ENCODE measurements at regions not wholly inside any gene's neighbourhood (a gene's known extent, or its start where the extent isn't known, plus 50 kb on each side); places are given as distances from the start of the nearest gene placed in this dataset.

DNA sequence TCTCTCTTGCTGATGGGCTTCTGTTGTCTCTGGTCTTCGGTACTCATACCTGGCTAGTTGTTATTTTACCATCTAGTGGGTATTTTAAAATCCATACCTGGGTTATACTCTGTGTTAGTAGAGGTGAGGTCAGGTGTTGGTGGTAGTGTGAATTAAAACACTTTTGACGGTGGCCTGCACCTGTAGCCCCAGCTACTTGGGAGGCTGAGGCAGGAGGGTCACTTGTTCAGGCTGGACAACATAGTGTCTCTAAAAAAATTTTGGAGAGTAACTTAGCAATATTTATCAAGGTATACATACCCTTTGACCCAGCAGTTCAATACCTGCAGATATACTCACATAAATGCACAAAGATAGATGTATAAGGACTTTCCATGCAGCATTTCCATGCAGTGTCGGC is 55.4 kb downstream of the GSX1 start:
- TF ChIP-seq, protein P1, sequence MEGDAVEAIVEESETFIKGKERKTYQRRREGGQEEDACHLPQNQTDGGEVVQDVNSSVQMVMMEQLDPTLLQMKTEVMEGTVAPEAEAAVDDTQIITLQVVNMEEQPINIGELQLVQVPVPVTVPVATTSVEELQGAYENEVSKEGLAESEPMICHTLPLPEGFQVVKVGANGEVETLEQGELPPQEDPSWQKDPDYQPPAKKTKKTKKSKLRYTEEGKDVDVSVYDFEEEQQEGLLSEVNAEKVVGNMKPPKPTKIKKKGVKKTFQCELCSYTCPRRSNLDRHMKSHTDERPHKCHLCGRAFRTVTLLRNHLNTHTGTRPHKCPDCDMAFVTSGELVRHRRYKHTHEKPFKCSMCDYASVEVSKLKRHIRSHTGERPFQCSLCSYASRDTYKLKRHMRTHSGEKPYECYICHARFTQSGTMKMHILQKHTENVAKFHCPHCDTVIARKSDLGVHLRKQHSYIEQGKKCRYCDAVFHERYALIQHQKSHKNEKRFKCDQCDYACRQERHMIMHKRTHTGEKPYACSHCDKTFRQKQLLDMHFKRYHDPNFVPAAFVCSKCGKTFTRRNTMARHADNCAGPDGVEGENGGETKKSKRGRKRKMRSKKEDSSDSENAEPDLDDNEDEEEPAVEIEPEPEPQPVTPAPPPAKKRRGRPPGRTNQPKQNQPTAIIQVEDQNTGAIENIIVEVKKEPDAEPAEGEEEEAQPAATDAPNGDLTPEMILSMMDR (IDR thresholded peaks at IDR 0.05; ENCODE audit: low read depth, low read length): no peak
- TF ChIP-seq, protein P2, sequence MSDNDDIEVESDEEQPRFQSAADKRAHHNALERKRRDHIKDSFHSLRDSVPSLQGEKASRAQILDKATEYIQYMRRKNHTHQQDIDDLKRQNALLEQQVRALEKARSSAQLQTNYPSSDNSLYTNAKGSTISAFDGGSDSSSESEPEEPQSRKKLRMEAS (IDR thresholded peaks at IDR 0.05; ENCODE audit: low read depth, low read length): no peak

Data from NB4 (cell line).